Glomerular visceral epithelial cell (primary cell): ENCODE measurements at regions not wholly inside any gene's neighbourhood (a gene's known extent, or its start where the extent isn't known, plus 50 kb on each side); places are given as distances from the start of the nearest gene placed in this dataset.
"Not testable (repeated sequence)": the region's sequence is repeated elsewhere in the genome, so short reads cannot be mapped to it uniquely, and the experiment has no call there.

Experiments
- DNase-seq: peaks from one replicate; pipeline ENCODE4 v3.0.0-alpha.2; 2016; ENCODE audit errors: extremely low spot score

DNA sequence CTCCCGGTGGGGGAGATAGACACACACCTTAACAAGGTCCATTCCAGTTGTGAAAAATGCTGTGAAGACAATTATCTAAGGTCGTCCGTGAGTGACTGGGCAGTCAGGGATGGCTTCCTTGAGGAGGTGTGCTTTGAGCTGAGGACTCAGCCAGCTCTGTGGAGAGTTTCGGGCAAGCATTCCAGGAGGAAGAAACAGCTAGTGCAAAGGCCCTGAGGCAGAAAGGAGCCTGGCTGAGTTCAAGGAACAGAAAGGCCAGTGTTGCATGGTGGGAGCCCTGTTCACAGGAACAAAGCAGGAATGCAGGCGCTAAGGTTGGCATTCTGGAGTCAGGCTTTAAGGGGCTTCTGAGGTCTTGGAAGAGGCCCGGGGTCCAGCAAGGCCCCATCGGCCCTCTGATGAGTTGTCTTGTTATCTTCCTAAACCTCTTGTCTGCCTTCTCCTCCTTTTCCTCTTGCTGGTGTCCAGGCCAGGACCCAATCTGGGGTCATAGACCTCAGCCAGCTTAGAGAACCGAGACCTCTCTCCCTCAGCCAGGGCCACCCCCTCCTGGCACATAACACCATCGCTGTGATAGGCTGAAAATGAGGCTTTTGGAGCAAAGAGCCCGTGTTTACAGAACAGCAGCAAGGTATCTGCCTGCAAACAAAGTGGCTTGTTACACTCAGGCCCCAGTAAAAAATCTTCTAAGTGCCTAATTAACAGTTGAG is 270.2 kb upstream of the MVB12B start:
- no peak for DNase-seq

DNA sequence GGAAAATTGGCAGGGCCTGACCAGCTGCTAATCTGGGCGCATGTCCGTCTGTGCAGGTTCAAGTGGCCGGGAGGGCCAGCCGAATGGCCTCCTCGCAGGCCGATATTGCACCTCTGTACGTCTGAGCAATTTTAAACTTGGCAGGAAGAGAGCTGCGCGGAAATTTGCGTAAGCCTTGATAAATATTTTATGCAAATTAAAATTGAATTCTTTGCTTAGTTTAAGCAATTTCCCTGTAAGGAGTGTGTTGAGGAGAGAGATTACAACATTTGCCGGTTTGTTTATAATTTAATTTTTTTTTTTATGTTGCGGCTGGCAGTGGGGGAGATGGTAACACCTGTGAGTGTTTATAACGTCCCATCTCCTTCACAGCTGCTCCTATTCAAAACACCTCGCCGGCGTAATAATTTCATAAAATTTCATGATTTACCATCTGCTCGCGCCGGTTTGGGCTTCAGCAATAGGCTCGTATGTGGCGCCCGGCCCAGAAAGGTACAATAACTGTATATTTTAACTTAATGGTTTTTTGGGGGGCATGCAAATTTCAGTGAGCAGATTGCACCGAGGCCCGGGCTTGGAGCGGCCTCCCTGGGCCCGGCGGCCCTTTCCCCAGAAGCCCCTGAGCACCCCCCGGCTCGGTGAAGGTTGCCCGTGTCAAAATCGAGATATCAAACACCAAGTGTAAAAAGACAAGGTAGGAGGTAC is 269.4 kb upstream of the MVB12B start:
- no peak for DNase-seq

DNA sequence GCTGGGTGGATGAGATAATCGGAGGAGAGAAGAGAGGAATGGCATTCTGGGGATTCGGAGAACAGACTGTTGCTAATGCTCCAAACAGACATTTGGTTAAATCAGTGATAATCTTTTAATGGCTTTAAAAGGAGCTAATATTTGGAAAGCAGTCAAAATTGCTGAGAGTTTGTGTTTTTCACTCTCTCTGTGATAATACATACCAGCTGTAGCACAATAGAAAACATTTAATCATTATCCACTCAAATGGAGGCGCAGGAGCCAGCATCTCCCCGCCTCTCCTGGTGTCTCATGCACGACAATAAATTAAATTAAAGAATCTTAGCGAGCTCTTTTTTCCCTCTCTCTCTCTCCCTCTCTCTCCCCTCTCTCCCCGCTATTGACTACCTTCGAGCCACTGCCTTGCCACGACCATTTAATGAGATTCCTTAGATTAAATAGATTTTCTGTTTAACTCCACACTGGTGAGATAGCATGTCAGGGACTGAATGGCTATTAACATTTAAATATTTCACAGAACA is 268.6 kb upstream of the MVB12B start:
- no peak for DNase-seq

DNA sequence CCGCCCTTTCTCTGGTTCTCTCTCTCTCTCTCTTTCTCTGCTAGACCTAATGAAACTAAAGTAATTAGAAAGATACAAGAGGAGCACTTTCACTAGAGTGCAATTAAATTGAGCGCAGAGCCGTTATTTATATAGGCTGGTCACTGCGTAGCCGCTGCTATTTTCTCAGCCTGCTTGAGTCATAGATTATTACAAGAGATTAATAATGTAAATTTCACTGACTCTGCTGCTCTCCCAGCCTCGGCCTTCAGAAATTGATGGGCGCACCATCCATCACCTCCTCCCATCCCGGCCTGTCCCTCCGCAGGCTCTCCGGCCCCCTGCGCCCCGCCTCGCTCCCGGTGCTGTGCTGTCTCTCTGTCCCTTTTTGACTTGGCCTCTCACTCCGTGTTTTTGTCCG is 268.0 kb upstream of the MVB12B start:
- no peak for DNase-seq

DNA sequence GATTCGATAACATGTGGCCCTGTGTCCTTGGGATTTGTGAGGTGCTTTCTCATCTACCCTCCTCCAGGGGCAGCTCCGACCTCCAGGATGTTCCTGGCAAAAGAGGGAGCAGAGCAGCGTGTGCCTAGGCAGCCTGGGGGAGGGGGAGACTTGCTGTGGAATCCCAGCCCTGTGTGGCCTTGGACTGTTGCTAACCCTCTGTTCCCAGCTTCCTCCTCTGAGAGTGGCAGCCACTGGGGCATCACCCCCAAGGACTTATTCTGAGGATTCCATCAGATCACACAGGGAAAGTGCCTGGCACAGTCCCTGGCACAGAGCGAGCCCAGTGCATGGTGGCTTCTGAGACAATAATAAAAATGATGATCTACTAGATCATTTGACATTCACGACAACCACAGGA is 265.1 kb upstream of the MVB12B start:
- no peak for DNase-seq

DNA sequence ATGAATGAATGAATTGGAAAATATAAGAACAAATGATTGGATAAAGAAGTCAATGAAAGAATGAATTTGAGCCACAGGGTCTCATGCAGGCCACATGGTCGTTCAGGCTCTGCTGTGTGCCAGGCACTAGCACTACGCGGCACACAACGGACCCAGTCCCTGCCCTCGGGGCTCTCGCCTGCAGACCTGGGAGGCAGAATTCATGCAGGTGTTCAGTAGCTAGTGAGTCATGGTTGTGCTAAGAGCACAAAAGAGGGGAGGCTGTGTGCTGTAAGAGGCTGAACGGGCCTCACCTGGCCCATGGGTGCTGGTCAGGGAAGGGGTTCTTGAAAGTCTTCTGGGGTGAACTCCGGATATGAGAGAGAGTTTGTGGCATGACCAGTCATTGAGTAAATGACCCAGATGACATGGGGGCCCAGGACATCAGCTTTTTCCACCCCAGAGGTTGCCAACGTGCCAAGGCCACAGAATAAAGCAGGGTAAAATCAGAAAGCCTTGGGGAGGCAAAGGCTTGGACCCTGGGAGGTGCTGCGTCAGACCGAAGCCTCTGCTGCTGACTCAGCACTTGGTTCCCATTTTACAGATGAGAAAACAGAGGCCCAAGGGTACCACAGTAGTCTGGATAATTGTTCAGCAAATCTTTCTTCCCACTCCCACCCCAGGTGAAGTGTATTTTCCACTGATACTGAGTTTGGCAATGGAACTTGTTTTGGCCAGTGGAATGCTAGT is 264.3 kb upstream of the MVB12B start:
- DNase-seq, result no peak

DNA sequence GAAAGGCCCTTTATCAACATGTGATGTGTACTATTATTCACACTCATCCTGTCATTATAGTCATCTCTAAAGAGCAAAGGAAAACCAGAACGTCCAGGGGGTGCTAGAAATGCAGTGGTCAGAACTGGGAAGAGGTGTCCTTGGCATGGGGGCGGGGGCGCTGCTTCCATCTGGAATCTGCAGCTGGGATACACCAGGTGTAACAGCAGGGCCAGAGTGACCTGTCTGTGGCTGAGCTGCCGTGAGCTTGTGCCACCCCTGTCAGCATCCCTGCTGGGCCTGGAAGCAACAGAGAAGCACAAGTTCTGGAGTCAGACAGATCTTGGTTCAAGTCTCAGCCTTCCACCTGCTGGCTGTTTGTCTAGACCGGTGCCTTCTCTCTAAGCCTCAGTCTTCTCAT is 263.3 kb upstream of the MVB12B start:
- DNase-seq, result no peak

DNA sequence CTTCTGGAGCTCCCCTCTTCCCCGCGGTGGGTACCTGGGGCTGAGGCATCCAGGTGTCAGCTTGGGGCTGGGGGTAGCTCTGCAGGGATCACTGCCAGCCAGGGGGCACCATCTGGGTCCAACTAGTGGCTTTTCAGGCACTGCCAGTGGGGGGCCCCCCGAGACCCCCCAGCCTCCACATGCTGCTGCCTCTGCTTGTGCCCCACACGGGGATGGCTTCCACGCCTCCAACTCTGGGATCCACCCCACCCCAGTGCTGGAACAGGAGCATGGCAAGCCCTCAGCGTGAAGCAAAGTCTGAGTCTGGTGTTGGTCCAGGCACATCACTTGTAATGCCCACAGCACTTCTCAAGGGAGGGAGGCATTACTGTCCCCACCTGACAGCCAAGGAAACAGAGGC is 260.5 kb upstream of the MVB12B start:
- DNase-seq, result no peak

DNA sequence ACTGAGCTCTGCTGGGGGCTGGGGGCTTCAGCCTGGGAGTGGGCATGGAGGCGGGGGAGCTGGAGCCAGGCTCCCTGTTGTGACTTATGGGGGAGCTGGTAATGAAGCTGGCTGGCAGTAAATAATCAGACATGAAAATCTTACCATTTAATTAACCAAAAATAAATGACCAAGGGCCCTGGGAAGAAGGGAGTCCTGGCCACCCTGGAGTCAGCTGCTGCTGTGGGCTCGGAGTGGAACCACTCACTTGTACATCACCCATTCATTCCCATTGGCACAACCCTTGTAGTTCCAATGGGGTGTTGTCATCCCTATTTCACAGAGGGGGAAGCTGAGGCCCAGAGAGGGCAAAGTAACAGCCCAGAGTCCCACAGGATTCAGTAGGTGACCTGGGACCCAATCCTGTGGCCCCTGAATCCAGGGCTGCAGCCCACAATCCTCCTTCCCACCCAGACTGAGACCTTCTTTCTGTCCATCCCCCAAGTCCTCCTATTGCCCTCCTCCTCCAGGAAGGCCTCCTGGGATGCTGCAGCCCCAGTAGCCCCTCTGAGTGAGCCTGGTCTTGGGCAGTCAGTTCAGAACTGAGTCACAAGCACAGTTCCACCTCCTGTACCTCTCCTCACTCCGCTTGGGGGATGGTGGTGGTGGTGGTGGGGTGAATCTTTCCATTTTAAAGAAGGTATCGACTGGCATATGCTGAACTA is 259.4 kb upstream of the MVB12B start:
- DNase-seq, result no peak

DNA sequence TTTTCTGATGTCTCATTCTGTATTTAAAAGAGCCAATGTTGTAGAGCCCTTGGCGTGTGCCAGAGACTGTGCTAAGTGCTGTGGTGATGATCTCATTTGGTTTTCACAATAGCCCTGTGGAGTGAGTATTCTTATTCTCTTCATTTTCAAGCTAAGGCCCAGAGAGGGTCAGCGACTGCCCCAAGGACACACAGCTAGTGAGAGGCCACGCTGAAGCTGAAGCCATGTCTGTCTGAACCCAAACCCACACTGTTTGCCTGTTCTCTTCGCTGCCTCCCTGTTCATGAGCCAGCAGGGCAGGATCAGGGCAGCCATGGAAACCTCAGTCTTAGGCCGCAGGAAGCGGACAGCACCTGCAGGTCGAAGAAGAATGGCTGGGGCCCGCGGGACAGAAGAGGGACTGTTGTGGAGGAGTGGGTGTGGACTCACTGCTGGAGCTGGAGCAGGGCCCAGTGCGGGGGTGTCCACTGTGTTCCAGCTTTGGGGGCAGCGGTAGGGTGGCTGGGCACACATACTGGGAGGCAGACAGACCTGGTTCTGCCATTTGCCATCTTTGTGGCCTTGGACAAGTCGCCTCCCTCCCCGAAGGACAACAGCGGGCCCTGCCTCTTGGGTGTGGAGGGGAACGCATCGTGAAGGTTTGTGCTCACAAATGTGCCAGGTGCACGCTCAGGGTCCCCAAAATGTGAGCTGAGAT is 257.9 kb upstream of the MVB12B start:
- DNase-seq, result no peak

DNA sequence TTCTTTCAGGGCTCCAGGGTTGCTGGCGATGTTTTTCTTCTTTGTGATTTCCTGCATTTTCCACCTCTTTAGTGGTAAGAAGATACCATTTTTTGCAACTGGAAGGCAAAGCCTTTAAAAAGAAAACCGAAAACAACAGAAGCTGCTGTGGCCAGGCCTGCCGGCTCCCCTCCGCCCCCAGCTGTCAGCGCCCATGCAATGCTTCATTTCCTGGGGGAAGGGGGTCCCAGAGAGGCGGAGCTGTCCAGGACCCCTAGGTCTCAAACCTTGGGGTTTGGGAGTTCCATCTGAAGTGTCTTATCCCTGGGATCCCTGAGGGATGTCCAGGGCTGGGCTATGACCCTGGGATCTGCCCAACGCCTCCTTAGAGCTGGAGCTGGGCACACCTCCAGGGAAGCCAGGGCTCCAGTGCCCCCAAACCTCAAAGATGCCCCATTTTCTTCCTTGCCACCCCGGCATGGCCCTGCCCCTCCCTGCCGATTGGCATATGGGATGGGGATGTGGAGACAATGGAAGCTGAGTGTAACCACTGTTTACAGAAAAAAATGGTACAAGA is 257.2 kb upstream of the MVB12B start:
- DNase-seq, result no peak

DNA sequence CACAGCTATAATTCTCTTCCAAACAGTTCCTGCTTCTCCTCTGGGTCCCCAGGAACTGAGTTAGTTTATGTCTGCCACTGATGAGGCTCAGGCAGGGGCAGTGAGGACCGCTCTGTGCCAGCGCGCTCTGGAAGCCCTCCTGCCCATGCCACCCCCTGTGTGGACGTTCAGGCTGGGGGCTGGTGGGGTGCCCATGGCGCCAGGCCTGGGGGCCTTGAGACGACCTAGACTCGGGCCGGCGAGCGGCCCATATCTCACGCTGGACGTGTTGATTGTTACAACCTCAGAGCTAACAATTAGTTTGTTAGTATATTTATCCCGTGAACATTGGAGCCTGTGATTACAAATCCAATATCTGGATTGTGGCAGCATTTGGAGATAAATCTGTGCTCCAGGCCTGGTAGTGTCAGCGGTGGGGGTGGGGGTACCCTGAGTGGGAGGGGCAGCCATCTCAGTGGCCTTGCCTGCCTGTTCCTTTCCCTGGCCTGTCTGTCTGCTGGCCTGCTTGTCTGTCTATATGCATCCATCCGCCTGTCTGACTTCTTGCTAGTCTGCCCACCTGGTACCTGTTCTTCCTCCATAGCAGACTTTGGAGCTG is 256.5 kb upstream of the MVB12B start:
- no peak for DNase-seq

DNA sequence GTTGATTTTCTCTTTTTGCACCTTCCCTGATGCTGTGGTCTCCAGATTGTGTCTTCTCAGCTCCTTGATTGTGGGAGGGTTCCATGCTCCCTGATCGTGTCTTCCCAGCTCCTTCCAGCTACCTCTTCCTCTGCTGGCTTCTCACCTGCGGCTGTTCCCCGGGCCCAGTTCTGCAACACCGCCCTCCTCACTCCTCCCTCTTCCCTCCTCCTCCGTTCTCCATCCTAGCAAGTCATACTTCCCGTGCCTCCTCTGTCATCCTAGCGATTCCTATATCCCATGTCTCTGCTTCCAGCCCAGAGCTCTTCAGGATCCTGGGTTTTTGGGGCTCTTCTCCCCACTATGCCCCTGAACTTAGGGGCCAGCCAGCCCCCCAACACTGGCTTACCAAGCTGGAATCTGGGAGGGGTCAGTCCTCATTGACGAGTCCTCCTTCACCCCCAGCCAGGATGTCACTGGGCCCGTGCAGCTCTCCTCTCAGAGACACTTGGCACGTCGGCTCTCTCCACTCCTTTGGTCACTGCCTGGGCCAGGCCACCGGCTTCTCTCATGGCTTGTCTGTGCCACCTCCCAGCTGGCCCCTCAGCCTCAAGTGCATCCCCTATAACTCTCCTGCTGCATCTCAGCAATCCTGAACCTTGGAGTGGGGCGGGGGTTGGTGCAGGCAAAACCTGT is 255.4 kb upstream of the MVB12B start:
- DNase-seq, result no peak

DNA sequence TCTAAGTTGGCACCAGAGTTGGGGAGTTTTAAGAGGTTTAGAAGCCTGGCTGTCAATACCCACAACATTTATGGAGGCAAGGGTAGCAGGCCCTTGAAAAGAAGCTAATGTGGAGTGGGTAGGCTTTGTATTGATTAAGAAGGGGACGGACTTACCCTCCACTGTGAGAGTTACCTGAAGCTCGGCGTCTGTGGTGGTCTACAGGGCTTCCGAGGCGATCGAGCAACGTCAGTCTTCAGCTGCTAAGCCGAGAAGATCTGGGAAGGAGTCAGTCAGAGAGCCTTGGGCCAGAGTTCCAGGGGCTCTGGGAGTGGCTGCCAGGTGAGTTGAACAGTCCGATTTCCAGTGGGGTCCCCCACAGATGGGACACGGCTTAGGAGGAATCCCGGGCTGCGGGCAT is 249.0 kb upstream of the MVB12B start:
- DNase-seq, result not testable (repeated sequence)

DNA sequence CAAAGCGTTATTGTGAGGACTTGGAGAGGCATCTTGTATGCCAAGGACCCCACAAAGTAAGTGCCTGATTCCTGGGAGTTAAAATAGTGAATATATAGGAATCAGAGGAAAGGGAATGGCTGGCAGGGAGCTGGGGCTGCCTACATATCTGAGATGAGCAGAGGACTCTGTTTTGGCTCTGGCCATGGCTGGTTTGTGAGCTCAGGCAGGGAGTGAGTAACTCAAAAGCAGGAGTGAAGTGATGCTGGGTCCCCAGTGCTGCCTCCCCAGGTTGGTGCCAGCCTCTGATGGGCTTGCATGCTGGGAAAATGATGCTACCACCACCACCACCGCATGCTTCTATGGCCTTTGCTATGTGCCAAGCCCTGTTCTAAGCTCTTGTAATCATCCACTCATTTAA is 246.0 kb upstream of the MVB12B start:
- DNase-seq, result no peak

DNA sequence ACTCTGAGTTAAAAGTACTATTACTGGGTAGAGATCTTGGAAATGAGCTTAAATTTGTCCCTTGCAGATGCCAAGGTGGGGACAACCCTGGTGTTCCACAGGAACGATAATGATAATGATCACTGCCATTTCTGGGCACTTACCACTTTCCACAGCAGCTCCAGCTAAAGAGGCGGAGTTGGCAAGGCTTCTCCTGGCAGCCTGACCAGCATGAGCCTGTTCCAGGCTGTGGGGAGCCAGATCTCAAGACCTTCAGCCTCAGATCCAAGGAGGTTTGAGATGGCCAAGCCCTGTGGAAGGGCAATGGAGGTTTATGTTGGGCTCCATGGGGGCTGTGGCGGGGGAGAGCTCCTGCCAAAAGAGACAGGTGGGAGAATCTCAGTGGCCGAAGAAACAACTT is 244.9 kb upstream of the MVB12B start:
- DNase-seq, result no peak

DNA sequence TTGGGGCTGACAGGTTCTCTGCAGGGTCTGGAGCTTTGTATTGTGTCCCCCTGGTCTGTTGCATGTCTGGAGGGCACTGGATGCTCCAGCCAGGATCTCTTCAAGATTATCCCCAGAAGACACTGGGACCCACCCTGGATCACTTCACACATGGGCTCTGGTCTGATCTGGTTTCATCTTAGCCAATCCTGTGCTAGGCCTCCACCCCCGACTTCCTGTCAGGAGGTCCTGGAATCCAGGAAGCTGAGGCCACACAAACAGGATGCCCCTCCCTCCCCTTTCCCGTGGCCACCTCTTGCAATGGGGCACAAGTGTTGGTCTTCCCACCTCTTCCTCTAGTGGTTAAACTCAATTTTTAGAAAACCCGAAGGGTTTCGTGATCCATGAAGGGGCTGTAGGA is 242.6 kb upstream of the MVB12B start:
- DNase-seq, result no peak

DNA sequence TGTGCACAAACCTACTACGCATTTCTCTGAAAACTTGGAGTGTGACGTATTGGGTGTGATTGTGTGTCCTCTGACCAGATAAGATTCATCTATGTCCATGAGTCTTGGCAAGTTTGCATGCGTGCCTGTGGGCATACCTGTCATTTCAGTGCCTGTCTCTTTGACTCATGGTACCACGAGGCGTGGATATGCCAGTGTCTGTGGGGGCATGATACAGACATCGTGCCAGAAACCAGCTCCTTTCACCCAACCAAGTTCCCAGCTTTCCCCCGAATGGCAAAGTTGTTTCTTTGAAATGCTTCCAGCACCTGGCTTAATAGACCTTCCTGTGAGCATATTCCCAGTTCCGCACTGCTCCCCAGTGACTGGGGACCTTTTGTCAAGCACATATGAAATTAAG is 241.9 kb upstream of the MVB12B start:
- no peak for DNase-seq

DNA sequence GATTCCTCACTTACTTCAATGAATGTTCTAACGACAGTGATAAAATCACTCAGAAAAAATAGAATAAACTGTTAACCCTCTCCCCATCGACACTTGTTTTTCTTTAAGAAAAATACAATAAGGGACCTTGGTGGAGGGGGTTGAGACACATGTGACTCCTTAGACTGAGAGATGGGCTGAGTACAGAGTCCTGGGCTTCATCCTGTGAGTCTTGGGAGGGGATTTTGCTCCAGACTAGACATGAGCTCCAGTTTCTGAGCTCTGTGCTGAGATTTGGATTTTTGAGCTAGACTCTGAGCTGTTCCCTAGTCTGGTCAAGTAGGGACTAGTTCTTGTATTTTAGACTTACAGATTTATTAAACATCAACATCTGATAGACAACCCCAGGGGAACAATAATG is 241.5 kb upstream of the MVB12B start:
- DNase-seq, result no peak

DNA sequence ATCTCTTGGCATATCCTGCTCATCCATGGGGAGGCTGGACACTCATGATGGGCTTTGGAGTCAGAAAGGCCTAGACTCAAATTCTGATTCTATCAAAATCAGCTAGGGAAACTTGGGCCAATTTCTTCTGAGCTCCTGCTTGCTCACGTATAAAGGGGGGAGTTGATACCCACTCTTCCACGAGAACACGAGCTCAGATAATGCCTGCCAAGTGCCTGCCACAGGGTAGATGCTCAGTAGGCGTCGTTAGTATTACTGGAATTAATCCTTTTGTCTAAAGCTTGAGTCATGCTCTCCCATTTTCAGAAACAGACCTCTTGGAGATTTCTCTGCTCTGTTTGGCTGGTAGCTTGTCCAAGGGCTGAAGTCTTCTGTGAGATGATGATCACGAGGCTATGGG is 238.3 kb upstream of the MVB12B start:
- DNase-seq, result no peak
